HAP-1 (cell line): ENCODE measurements at regions not wholly inside any gene's neighbourhood (a gene's known extent, or its start where the extent isn't known, plus 50 kb on each side); places are given as distances from the start of the nearest gene placed in this dataset.
"Not testable (repeated sequence)": the region's sequence is repeated elsewhere in the genome, so short reads cannot be mapped to it uniquely, and the experiment has no call there.

Experiments used
- DNase-seq, 2 experiments: peaks; one replicate each; pipeline ENCODE4 v3.0.0-alpha.2; 2016 to 2020; ENCODE audit warnings: low spot score in 2 of 2
- H3K27me3 ChIP-seq: fragments of 250-450 bp; sonication (Bioruptor Pico); 2 replicates; pipeline ENCODE4 v1.5.1; 2020; ENCODE audit warnings: low read depth, mild to moderate bottlenecking, moderate library complexity
- H3K36me3 ChIP-seq: fragments of 250-450 bp; sonication (Bioruptor Pico); replicated peaks from 2 replicates; pipeline ENCODE4 v1.5.1; 2020; ENCODE audit warnings: mild to moderate bottlenecking
- H3K4me1 ChIP-seq: fragments of 250-450 bp; sonication (Bioruptor Pico); 2 replicates; pipeline ENCODE4 v1.5.1; 2020; ENCODE audit warnings: mild to moderate bottlenecking
- H3K4me3 ChIP-seq: fragments of 250-450 bp; sonication (Bioruptor Pico); 2 replicates; pipeline ENCODE4 v1.5.1; 2020; ENCODE audit warnings: mild to moderate bottlenecking, moderate library complexity
- H3K9me3 ChIP-seq: fragments of 250-450 bp; sonication (Bioruptor Pico); 2 replicates; pipeline ENCODE4 v1.5.1; 2020; ENCODE audit warnings: mild to moderate bottlenecking, moderate library complexity
- in situ Hi-C: fragments of 300-500 bp; cut with MboI; formaldehyde crosslinking; loops from 3 replicates; pipeline ENCODE4 v1.14.3; 2020; ENCODE audit warnings: low sequenced_read_pairs, inconsistent platforms, mixed read lengths

DNA sequence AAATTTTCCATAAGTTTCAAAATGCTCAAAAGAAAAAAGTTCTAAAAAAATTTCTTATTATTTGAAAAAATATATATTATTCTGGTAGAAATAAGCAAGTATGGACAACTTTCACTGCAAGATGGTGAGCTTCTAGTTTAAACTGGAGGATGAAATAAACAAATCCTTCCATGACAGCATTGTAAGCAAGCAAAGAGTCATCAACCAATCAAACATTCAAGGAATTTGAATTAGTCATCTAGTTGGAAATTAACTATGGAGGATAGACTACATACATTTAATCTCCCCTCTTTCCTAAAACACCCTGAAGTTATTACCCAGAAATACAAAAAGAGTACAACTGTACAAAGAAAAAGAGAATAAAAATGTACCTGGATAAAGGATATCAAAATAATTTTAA lies 51.0 kb upstream of the IRX5 start:
- no peak overlapping the region for H3K4me3 ChIP-seq
- in situ Hi-C loops = no loop called here
- DNase-seq = no peak

DNA sequence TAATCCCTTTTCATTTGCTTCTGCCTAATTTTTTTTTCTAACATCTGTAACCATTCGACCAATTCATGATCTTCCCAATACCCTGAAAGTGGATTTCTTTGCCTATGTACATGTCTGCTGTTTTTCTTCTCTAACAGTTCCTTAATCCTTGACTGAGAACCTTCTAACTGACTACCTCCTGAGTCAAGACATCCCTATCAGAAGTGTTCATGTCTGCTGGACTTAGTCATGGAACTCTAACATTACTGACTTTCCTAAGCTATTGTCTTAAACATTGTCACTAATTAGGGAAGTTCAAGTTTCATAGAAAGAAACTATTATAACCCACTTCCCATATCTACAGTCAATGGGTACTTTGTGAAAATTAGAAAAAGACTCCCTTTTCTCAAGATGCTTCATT lies 52.4 kb upstream of the IRX5 start:
- Histone ChIP-seq H3K4me3 (no peak overlapping the region), H3K4me1 (no peaks in the 10 kb centered on the region), H3K27me3 (no peaks in the 10 kb centered on the region), H3K9me3 (no peaks in the 10 kb centered on the region), H3K36me3 (no peaks in the 10 kb centered on the region)
- DNase-seq = no peak
- in situ Hi-C loops = no loop called here

More for the DNA sequence above, 51.0 kb upstream of the IRX5 start:
- H3K9me3 ChIP-seq = no peaks in the 10 kb centered on the region
- H3K27me3 ChIP-seq = no peaks in the 10 kb centered on the region
- no peaks in the 10 kb centered on the region for H3K4me1 ChIP-seq
- H3K36me3 ChIP-seq = no peaks in the 10 kb centered on the region

DNA sequence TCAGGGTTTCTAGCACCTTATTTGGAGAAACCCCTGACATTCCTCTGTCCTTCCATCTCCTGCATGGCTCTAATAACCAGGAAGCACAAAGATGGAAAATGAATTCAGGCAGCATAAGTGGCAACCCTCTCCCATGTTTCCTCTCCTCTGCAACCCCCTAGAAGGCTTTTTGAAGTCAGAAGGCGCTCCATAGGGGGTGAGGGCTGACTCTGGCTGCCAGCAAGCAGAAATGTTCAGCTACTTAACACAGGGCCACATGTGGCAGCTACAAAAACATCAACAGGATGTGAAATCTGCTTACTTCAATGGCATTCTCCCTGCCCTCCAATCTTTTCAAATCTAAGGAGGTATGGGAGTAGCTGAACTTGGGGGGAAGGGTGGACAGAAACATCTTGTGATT lies 55.2 kb upstream of the IRX5 start:
- Histone ChIP-seq H3K9me3 (no peaks in the 10 kb centered on the region), H3K27me3 (no peaks in the 10 kb centered on the region), H3K36me3 (no peaks in the 10 kb centered on the region), H3K4me1 (no peaks in the 10 kb centered on the region), H3K4me3 (no peak overlapping the region)
- in situ Hi-C loops = no loop called here
- DNase-seq = no peak

DNA sequence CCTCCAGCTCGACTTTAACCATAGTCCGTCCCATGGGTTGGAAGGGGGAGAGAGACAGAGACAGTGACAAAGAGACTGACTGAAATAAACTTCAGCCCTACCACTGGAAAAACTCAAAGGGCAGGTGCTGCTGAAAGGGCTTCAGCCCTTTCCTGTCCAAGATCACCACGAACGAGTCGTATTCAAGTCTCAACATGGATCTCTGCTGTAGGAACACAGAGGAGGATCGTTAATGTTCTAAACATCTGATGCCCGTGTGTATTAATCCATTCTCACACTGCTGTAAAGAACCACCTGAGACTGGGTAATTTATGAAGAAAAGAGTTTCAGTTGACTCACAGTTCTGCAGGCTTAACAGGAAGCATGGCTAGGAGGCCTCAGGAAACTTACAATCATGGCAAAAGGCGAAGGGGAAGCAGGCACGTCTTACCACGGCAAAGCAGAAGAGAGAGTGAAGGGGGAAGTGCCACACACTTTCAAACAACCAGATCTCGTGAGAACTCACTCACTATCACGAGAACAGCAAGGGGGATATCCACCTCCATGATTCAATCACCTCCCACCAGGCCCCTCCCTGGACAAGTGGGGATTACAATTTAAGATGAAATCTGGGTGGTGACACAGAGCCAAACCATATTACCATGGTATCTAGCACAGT lies 56.8 kb upstream of the IRX5 start:
- H3K9me3 ChIP-seq, H3K4me1 ChIP-seq, in situ Hi-C loops, H3K36me3 ChIP-seq, DNase-seq, H3K4me3 ChIP-seq, H3K27me3 ChIP-seq: not testable (repeated sequence)

DNA sequence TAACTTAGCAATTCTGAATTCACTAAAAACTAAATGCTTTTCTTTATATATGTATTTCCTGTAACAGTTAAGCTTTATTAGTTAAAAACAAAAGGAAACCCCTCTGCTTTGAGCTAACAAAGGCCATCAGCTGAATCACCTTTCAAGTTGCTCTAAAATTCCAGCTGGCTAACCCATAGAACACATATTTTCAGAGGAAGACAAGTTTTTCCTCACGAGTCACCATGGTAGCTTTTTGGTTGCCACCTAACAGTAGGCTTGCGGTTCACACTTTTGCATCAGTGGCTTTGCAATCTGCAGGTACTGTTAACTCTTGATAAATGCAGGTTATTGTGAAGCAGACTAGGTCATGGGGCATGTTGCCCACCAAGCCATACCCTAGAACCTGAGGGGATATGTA lies 57.6 kb upstream of the IRX5 start:
- Histone ChIP-seq H3K4me3 (no peak overlapping the region), H3K27me3 (no peaks in the 10 kb centered on the region), H3K9me3 (no peaks in the 10 kb centered on the region), H3K4me1 (no peaks in the 10 kb centered on the region), H3K36me3 (no peaks in the 10 kb centered on the region)
- in situ Hi-C loops = no loop called here
- DNase-seq = no peak

DNA sequence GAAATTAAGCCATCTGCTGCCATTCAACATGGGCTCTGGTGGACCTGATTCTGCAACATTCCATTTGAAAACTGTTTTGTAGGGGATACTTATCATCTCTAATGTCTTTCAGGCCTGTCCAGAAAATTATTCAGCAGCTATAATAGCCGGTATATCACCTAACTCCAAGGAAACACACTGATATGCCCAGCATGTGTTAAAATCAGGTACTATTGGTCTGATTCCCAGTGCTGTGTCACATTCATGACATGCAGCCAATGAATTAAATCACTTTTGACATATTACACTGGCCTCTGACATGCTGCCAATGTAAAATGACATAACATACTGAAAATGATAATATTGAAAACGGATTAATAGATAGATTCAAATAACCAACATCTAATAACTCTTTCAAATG lies 60.5 kb upstream of the IRX5 start:
- in situ Hi-C loops = no loop called here
- Histone ChIP-seq H3K9me3 (no peaks in the 10 kb centered on the region), H3K27me3 (no peaks in the 10 kb centered on the region), H3K36me3 (no peaks in the 10 kb centered on the region), H3K4me3 (no peak overlapping the region), H3K4me1 (no peaks in the 10 kb centered on the region)
- no peak for DNase-seq

DNA sequence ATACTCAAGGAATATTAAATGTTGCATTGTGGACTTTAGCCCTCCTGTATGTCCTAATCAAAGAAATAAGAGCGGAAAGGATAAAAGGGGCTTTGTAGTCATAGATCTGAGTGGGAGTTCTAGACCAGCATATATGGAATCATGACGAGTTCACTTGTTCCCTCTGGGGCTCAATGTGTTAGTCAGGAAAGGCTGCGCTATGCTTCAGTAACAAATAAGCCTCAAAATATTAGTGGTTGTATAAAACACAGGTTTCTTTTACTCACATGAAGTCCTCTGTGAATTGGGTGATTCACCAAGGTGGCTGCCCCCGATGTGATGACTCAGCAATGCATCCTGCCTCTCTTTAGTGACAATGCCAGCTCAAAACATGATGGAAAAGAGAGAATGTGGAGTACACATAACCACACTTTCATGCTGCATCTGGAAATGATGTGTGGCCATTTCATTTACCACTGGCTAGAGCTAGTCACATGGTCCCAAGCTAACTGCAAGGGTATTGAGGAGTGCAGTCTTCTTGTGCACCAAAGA lies 63.3 kb upstream of the IRX5 start:
- in situ Hi-C loops = no loop called here
- Histone ChIP-seq H3K36me3 (no peaks in the 10 kb centered on the region), H3K4me3 (no peak overlapping the region), H3K27me3 (no peaks in the 10 kb centered on the region), H3K9me3 (no peaks in the 10 kb centered on the region), H3K4me1 (no peaks in the 10 kb centered on the region)
- no peak for DNase-seq

DNA sequence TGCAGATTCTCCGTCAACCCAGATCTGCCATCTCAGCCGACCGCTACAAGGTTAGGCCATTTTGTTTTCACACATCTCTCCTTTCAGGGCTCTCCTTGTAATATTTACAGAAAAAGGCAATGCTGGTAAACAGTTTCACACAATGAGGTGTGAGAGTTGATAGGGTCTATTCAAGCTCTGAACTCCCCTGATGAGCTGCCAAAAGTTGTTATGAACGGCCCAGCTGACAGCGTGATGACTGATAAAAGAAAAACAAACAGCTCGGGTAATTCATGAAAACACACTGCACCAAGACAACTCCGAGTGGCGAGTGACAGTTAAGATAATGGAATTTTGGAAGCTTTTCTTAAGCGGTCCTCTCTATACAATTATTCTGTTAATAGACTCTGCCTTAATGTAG lies 68.1 kb upstream of the IRX5 start:
- in situ Hi-C loops = no loop called here

DNA sequence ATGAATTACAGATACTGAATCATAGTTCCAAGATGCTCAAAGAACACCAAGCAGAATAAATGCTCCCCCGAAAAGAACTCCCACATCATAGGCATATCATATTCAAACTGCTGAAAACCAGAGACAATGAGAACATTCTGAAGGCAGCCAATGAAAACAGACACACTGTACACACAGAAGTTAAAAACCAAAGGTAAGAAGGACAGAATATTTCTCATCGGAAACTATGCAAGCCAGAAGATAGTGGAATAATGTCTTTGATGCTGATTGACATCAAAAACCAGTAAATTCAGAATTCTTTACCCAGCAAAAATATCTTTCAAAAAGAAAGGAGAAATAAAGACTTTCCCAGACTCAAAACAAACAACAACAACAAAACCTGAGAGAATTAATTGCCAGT lies 73.8 kb upstream of the IRX5 start:
- H3K36me3 ChIP-seq = no peaks in the 10 kb centered on the region
- DNase-seq = no peak

More for the DNA sequence above, 68.1 kb upstream of the IRX5 start:
- no peak overlapping the region for H3K4me3 ChIP-seq
- no peaks in the 10 kb centered on the region for H3K4me1 ChIP-seq
- H3K27me3 ChIP-seq = no peaks in the 10 kb centered on the region
- H3K36me3 ChIP-seq = no peaks in the 10 kb centered on the region
- no peaks in the 10 kb centered on the region for H3K9me3 ChIP-seq
- DNase-seq = no peak

DNA sequence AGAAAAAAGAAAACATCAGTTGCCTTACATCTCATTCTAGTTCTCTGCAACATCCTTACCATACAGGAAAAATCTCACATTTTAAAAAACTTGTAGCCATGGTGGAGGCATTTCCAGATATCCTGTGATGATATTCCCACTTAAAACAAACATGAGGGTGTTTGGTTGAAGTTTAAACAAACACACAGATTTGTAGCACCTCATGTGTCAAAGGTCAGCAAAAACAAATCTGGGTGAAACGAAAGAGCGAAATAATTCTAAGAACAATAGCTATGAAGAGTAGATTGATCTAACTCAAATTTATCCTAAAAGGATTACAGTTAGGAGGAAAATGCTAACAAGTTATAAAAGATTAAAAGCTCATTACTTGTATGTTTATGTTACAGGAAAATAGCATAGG lies 83.1 kb upstream of the IRX5 start:
- DNase-seq = no peak
- no peaks in the 10 kb centered on the region for H3K4me1 ChIP-seq
- in situ Hi-C loops = no loop called here
- no peaks in the 10 kb centered on the region for H3K36me3 ChIP-seq
- H3K9me3 ChIP-seq = no peaks in the 10 kb centered on the region
- H3K27me3 ChIP-seq = no peaks in the 10 kb centered on the region
- H3K4me3 ChIP-seq = no peak overlapping the region

More for the DNA sequence above, 73.8 kb upstream of the IRX5 start:
- H3K9me3 ChIP-seq = no peaks in the 10 kb centered on the region
- no peak overlapping the region for H3K4me3 ChIP-seq
- in situ Hi-C loops = no loop called here
- no peaks in the 10 kb centered on the region for H3K27me3 ChIP-seq
- H3K4me1 ChIP-seq = no peaks in the 10 kb centered on the region

DNA sequence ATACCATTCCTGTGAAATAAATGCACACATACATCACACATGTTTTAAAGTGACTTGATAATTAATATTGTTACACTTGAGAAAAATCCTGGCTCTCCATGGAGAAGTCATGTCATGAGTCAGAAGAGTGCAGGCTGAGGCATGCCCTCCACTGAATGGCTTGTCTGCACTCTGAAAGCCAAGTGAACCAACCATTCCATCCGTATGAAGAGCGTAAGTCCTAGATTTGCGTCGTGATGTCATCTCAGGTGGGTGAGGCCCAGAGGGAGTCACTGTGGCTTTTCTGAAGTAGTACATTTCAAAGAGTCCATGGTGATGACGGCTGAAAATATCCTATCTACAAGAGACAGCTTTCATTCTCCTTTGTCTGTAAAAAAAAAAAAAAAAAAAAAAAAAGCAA lies 83.5 kb upstream of the IRX5 start:
- Histone ChIP-seq H3K36me3 (no peaks in the 10 kb centered on the region), H3K27me3 (no peaks in the 10 kb centered on the region), H3K4me1 (no peaks in the 10 kb centered on the region), H3K4me3 (no peak overlapping the region), H3K9me3 (no peaks in the 10 kb centered on the region)
- in situ Hi-C loops = no loop called here
- DNase-seq = no peak

DNA sequence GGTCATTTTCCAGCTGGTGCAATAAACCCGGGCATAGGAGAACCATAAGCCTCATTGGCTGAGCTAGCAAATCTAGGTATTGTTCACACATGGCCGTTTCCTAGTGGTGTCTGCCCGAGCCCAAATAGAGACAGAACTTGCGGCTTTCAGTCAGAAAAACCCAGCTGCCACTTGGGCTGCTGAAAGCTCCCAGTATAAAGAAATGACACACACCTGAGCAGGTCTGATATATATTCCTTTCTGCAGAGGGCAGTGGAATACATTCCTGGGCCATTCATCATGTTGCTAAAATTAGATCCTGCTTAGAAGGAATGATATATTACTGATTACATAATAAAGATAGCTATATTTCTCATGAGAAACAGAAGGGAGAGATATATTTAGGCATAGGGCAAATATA lies 83.9 kb upstream of the IRX5 start:
- Histone ChIP-seq H3K4me3 (no peak overlapping the region), H3K4me1 (no peaks in the 10 kb centered on the region), H3K9me3 (no peaks in the 10 kb centered on the region), H3K36me3 (no peaks in the 10 kb centered on the region), H3K27me3 (no peaks in the 10 kb centered on the region)
- DNase-seq = no peak
- in situ Hi-C loops = no loop called here

DNA sequence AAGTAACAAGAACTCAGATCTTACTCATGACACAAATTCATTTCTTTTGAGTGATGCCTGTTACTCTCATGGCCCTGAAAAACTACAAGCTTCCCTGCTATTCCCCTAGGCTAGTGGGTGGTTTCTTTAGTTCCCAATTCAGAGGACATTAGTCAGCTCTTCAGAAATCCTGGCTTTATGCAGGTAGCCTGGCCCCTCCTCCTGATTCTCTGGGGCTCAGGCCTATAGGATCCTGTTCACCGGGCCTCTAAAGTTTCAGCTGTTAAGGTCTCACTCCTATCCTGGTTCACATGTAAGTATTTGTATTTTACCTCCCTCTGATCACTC lies 87.3 kb upstream of the IRX5 start:
- no peak for DNase-seq
- H3K4me1 ChIP-seq = no peaks in the 10 kb centered on the region
- H3K4me3 ChIP-seq = no peak overlapping the region
- no peaks in the 10 kb centered on the region for H3K9me3 ChIP-seq
- H3K36me3 ChIP-seq = no peaks in the 10 kb centered on the region
- in situ Hi-C loops = no loop called here
- no peaks in the 10 kb centered on the region for H3K27me3 ChIP-seq

DNA sequence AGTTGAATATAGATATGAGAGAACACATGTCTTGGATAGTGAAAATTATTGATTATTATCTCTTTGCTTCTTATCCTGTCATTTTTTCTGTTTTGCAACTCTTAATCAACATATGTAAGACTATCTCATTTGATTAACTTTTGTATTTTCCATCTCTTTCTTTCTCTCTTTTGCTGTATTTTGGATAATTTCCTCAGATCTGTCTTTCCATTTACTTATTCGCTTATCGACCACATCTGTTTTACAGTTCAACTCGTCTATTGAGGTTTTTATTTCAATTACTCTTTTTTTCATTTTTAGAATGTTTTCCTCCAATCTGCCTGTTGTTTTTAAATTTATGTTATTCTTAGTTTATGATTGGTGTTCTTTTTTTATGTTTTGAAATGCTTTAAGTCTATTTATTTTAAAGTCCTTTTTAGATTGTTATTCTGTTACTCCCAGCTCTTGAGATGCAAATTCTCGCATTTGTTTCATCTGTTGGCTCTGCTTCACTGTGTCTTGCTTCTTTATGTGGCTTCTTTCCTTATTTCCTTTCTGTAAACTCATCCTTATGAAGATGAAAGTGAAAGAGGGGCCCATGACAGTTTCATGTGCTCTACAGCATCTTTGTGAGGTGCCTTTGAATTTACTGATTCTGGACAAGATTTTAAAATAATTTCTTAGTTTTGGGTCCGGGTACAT lies 87.8 kb upstream of the IRX5 start:
- DNase-seq = no peak
- Histone ChIP-seq H3K36me3 (no peaks in the 10 kb centered on the region), H3K27me3 (no peaks in the 10 kb centered on the region), H3K9me3 (no peaks in the 10 kb centered on the region), H3K4me1 (no peaks in the 10 kb centered on the region), H3K4me3 (no peak overlapping the region)
- in situ Hi-C loops = no loop called here

DNA sequence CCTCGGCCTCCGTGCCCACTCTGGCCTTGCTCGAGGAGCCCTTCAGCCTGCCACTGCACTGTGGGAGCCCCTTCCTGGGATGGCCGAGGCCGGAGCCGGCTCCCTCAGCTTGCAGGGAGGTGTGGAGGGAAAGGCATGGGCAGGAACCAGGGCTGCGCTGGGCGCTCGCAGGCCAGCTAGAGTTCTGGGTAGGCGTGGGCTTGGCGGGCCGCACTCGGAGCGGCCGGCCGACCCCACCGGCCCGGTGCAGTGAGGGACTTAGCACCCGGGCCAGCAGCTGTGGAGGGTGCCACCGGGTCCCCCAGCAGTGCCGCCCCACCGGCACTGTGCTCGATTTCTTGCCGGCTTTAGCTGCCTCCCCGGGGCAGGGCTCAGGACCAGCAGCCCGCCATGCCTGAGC lies 101.0 kb upstream of the IRX5 start:
- DNase-seq = no peak
- H3K36me3 ChIP-seq = no peaks in the 10 kb centered on the region
- H3K9me3 ChIP-seq = no peaks in the 10 kb centered on the region
- in situ Hi-C loops = no loop called here
- H3K27me3 ChIP-seq = no peaks in the 10 kb centered on the region
- no peak overlapping the region for H3K4me3 ChIP-seq
- no peaks in the 10 kb centered on the region for H3K4me1 ChIP-seq
